Left hindlimb (tissue), 1 donor: ENCODE measurements at regions not wholly inside any gene's neighbourhood (a gene's known extent, or its start where the extent isn't known, plus 50 kb on each side); places are given as distances from the start of the nearest gene placed in this dataset.

ENCODE experiments used
- DNase-seq: peaks from one replicate; pipeline ENCODE4 v3.0.0-alpha.2; 2018

DNA sequence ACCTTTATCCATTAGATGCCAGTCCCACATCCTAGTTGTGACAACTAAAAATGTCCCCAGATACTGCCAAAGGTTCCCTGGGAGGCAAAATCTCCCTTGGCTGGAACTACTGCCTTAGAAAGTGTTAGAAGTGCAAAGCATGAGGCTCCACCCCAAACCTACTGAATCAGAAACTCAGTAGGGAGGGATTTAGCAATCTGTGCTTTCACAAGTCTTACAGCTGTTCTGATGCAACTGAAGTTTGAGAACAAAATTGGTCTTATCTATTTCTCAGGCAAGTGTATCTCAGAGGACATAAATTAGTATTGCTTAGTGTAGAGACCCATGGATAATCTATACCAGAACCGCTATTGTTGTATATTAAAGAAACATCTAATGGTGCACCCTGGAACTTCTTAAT is 70.2 kb downstream of the CLDN1 start:
- DNase-seq, result no peak

DNA sequence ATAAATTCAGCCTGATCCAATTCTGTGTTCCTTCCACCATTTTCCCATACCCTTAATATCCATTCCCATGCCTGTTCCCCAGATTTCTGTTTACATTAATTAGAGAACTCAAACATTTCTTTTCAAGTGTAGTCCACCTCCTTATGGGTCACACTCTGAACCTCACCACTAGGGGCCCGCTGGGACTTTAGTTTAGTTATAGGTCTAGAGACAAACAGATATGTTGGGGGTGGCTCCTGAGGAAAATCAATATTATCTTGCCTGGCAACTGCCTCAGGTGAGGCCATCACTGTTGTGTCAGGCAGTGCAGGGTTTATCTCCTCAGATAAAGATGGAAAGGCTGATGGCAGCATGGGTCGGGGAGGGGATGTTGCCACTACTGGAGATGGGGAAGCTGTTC is 72.8 kb downstream of the CLDN1 start:
- DNase-seq, result no peak

DNA sequence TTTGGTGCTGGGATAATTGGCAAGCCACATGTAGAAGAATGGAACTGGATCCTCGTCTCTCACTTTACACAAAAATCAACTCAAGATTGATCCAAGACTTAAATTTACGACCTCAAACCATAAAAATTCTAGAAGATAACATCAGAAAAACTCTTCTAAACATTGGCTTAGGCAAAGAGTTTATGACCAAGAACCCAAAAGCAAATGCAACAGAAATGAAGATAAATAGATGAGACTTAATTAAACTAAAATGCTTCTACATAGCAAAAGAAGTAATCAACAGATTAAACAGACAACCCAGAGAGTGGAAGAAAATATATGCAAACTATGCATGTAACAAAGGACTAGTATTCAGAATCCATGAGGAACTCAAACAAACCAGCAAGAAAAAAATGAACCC is 80.1 kb downstream of the CLDN1 start:
- DNase-seq, result no peak

DNA sequence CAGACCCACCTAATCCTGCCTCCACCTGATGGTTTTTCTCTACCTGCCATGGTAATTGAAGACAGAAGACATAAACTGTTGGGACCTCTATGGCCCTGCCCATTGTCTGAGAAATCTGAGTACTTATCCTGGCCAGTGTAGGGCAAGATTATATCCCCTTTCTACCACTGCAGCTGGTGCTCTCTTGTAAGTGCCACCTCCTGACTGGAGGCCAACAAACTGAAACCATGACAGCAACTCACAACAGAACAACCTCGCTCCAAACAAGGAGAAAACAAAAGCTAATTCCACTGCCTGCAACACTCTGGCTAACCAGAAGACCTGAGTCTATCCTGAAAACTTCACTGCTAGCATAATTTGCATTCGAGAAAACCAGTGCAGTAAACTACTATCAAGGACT is 82.9 kb downstream of the CLDN1 start:
- no peak for DNase-seq

DNA sequence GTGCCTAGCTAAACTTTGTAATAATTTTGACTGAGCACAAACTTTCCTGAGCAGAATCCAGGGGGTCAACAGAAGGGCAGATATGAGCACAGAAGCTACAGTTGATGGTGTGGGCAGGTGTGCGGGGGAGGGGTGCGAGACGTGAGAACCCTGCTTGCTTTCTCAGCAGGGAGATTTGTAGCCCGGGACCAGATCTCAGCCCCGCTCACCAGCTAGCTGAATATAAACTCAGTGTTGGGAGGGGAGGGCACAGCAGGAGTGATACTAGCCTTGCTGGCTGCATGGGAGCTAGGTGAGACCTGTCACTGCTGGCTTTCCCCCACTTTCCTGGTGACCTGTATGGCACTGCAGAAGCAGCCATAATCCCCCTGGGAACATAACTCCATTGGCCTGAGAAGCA is 83.4 kb downstream of the CLDN1 start:
- DNase-seq, result no peak

DNA sequence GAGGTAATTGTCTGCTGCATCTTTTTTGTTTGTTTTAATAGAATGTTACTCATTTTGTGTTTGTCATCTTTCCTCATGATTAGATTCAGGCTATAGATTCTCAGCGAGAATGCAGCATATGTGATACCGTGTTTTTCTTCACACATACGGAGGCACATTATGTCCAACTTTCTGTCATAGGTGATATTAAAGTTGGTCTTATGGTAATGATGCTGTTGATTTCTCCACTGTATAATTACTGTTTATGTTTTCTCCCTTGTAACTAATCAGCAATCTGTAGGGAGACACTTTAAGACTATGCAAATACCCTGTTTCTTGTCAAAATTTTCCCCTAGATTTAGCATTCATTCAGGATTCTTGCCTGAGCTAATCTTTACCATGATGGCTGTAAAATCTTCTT is 87.6 kb downstream of the CLDN1 start:
- no peak for DNase-seq

DNA sequence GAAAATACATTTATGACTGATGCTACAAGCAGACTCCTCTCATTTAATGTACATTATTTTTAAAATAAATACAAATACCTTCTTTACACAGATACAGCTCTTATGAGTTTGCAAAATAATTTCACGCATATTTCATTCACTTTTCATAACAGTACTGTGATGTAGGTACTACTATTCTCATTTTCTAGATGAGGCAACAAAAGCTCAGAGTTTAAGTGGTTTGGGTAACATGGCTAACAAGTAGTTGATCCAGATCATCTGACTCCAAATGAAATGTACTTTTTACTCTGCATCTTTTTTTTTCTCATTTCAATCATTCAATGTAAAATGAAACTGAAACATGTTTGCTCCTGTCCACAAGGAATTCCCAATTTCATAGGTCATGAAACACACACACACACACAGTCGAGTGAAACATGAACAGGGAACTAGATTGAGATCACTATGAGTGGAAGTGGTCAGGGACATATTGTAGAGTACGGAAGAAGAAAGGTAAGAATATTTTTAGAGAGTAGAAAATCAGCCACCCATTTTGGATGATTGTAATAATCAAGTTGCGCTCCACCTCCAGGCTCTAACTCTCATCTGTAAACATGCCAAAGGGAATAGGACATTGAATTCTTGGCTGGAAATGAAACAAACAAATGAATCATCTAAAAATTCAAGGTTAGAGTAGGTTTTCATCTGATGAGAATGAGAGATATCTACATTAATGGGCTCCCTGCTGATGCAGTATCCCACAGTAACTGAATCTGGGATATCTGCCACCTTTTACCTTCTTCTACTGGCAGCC is 92.4 kb downstream of the CLDN1 start:
- DNase-seq, result no peak

DNA sequence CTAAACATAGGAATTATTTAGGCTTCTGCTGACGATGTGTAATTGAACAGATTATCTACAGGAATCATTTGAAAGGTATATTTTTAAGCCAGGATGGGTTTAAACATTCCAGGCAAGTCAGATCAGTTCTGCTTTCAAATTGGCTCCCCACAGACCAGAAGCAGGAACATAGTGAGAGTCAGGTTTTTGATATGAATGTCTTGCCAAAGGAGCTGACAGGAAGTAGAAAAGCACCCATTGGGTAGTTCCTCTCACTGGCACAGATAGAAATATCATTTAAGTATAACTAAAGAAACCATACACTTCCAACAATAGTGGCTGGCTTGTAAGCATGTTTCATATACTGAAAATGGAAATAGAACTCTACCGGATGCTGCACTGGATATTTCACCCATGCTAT is 95.2 kb downstream of the CLDN1 start:
- DNase-seq, result no peak

DNA sequence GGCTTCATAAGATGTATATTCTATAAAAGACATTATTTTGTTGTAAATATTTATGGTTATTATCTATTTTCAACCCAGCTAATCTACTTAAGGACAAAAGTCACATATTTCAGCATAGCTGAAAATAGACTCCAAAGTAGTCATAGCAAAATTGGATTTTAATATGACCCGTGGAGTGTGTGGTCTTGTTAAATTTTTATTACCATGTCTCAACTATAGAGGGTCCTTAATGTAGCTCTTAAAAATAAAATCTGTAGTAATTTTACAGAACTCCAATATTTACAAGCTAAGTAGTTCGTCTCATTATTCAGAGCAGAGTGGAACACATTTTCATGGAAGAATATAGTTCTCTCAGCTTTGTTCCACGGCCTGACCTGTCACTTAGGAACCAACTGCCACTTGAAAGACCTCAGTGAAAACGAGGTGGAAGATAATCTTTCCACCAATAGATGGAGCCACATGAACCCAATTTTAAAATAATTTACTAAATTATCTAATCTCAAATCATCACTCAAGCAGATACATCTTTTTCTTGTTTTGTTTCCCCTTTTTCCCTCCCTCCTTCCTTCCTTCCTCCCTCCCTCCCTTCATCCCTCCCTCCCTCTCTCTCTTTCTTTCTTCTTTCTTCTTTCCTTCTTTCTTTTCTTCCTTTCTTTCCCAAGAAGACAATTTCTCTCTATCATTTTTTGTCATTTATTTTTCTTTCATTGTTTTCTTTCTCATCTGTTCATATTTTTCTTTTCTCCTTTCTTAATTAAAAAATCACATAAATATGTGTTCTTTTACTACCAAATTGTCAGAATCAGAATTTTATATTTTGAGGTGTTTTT is 97.2 kb downstream of the CLDN1 start:
- DNase-seq, result no peak

DNA sequence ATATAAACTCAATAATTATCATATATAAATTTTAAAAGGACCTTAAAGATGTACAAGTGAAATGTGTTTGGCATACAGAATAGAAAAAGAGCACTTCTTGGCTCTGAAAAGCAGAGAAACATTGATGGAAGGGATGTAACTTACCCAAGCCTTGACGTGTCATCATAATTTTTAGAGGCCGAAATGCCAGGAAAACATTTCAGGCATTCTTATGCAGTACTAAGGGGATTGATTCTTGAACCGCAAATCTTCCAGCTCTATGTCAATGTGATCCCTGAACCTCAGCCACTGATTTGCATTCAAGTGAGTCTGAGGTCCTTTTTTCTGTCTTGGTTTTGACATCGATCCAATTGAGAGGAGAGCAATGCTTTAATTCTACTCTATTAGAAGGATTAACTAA is 97.8 kb downstream of the CLDN1 start:
- DNase-seq, result no peak

DNA sequence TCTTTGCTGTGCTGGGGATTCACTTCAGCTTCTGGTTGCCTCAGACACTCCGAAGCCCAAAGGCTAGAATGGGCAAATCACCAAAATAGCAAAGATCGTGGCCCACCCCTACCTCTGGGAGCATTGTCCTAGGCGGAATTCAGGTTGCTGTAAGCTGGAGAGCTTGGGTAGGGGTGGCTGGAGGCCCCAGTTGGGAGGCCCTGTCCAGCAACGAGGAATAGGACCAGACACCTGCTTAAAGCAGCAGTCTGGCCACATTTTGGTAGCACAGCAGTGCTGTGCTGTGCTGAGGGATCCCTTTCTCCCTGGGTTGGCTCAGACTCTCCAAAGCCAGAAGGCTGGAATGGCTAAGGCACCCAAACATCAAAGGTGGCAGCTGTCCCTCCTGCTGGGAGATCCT is 99.3 kb downstream of the CLDN1 start:
- no peak for DNase-seq

DNA sequence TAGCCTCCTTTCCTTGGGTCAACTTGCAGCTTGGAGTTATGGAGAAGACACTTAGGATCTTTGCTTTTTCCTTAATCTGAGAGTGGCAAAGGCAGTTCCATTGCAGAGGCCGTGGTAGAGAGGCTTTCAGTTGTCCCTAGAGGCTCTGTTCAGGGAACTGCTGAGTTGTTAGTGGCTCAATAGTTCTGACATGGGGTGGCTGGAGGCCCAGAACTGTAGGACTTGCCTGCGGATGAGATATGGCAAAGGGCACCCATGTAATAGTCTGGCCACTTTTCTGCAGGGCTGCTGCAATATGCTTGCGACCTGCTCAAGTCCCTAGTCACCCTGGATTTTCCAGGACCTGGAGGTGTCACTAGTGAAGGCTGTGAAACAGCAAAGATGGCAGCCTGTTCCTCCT is 99.9 kb downstream of the CLDN1 start:
- DNase-seq, result no peak

DNA sequence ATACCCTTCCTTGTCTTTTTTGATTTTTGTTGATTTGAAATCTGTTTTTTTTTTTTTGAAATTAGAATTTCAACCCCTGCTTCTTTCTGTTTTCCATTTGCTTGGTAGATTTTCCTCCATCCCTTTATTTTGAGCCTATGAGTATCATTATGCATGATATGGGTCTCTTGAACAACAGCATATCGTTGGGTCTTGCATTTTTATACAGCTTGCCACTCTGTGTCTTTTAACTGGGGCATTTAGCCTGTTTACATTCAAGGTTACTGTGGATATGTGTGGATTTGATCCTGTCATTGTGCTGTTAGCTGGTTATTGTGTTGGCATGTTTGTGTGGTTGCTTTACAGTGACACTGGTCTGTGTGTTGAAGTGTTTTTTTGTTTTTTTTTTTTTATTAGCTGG is 99.7 kb upstream of the P3H2 start:
- DNase-seq, result no peak

DNA sequence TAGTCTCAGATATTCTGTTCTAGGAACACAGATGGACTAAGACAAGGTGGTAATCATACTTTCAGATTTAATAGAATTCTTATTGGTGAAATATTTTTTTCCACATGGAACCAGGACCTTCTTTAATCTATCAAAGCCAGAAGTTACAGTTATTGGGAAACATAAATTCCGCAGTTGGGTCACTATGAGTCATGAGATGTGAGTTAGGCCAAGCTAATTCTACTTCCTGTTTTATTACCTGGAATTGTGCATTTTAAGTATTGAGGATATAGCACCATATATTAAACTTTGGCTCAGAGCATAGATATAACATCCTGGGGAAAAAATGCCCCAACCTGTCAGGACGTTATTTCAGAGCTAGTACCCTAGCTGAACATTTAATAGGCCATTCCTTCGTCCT is 96.4 kb upstream of the P3H2 start:
- DNase-seq, result no peak

DNA sequence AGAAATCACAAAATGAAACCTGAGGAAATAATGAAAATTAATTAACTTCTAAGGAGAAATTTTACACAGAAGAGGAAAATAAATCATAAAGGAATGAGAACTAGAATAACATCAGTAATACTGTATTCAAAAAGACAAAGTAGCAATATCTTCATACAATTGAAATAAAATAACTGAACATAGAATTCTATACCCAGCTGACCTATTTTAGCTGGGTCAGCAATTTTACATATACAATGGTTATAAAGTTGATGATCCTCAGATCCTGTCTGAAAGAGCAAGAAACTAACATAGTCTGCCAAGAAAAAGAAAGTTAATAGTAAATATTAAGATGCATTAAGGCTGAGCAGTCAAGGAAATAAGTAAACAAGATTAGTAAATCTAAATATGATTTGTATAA is 93.0 kb upstream of the P3H2 start:
- no peak for DNase-seq

DNA sequence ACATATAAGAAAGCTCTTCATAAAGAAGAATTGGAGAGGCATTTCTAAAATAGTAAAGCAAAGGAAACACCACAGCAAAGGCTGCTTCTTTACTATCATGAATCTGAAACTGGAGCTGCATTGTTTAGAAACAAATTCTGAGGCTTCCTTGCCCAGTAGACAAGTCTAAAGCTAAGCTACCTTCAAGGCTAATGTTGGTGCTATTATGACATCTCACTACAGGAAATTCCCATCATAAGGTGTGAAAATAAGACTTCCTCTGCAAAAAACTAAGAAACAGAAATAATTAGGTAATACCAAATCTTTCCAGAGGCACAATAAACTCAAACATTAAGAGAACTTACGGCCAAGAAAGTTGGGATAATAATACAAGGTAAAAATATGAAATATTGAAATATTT is 89.9 kb upstream of the P3H2 start:
- DNase-seq, result no peak

DNA sequence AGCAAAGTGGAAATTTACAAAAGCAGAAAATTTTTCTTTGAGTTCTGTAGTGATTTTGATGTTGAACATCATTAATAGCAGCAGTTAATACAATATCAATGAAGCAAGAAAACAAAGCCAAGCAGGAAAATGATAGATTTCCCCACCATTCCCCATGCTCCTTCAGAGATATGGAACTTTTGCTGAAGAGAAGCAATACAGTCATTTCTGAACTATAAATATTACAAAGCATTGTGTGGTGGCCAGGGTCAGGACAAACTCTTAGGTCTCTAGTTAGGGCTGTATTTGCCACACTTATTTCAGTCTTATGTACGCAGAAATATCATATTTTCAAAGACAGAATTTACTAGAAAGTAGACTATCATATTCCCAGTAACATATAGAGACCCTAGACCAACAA is 88.8 kb upstream of the P3H2 start:
- DNase-seq, result no peak

DNA sequence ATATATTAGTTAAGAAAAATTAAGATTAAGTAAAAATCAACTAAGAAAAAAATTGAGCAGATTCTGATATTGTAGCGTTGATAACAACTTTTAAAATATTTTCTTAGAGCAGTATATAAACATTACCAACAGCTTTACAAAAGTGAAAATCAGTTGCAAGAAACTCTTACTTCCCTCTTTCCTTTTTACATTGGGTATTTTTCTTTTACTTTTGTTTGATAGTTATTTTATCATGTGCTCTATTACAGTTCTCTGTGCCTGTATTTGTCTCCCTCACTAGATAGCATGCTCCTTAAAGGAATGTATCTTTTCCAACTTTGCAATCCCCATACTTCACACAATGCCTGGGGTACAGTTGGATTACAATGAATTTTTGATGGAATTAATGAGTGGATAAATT is 87.5 kb upstream of the P3H2 start:
- DNase-seq, result no peak

DNA sequence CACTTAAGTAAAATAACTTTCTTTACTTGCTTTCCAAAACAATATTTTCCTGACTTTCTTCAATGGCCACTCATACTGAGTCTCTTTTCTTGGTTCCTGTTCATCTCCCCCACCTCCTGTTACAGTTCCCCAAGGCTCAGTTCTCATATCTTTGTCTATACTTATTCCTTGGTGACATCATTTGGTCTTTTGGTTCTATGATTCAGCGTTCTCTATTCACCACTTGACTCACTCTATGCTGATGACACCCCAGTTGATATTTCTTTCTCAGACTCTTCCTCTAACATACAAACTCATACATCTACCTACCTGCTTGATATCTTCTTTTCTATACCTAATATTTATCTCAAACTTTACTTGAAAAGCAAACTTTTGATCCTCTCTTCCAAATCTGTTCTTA is 85.0 kb upstream of the P3H2 start:
- no peak for DNase-seq

DNA sequence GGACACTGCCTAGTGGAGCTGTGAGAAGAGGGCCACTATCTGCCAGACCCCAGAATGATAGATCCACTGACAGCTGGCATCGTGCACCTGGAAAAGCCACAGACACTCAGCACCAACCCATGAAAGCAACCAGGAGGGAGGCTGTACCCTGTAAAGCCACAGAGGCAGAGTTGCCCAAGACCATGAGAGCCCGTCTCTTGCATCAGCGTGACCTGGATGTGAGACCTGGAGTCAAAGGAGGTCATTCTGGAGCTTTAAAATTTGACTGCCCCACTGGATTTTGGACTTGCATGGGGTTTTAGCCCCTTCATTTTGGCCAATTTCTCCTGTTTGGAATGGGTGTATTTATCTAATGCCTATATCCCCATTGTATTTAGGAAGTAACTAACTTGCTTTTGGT is 83.5 kb upstream of the P3H2 start:
- DNase-seq, result no peak

DNA sequence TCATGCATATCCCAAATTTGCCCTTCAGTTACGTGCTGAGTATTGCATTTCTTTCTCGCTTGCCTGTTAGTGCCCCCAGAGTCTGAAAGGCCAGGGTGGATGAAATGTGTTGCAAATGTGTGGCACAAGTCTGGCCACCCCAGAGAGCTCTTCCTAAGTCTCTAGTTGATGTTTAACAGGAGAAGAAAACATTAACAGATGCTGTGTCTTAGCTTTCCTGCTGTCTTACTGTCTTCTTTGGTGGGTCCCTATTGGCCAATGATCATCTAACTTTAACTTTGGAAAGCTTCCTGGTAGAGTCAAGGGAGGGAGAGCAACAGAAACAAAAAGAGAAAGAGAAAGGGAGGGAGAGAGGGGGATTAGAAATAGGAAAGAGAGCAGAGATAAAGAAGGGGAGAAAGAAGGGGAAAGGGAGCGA is 76.7 kb upstream of the P3H2 start:
- DNase-seq, result no peak

DNA sequence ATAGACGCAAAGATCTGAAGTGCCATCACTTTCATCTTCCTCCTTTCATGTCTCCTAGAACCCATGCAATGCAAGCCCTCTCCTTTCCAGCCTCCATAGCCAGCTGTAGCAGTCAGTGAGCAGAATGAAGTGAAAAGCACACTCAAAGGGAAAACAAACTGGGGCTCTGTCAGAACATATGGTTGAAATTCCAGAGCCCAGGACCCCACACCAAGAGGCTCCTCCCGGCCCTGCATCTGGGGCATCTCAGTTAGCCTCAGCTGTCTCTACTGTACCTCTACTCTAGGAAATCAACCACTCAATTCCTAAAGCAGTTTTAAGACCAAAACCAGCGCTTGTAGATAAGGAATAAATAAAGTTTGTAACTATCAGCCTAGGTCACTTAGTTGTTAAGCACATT is 73.8 kb upstream of the P3H2 start:
- no peak for DNase-seq

DNA sequence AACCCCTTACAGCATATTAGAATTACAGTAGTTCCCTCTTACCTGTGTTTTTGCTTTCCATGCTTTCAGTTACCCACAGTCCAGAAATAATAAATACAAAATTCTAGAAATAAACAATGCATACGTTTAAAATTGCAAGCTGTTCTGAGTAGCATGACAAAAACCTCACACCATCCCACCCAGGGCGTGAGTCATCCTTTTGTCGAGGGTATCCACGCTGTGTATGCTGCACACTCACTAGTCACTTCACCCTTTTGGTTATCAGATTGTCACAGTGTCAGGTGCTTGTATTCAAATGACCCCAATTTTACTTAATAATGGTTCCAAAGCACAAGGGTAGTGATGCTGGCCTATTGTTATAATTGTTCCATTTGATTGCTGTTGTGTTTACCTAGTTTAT is 72.5 kb upstream of the P3H2 start:
- no peak for DNase-seq

DNA sequence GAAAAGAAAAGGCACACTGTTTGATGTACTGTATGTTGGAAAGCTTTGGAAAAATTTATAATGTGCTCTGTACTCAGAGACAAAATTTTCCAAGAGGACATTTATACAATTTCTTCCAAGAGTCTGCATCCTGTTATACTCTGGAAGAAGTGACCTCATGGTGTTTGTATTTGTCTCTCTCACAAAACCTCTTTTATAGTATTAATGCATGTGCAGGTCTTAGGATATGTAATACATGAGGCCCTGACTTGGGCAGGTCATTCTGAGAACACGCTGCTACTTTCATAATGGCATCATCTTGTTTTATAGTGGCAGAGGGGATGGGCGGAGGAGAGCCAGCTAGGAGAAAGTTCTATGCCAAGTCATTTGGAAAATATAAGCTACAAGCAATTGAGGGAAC is 72.0 kb upstream of the P3H2 start:
- DNase-seq, result peak; percentile 36

DNA sequence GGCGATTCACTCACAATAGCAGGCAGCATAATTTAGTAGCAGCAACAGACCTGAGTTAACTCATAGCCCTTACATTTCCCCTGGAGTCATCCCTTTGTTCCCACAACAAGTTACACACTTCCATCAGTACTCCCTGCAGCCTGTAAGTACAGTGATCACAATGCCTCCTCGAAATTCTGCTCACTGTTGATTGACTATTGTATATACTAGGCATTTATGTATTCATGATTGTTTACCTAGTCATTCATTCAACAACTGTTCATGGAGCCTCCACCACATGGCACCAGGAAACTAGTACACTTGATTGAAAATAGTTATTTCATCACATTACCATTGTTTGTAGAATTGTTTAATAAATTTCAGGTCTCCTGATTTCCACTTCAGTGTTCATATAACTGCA is 71.4 kb upstream of the P3H2 start:
- no peak for DNase-seq
